H1 (cell line): ENCODE measurements at regions not wholly inside any gene's neighbourhood (a gene's known extent, or its start where the extent isn't known, plus 50 kb on each side); places are given as distances from the start of the nearest gene placed in this dataset.

Experiments
- BRCA1 ChIP-seq: IDR thresholded peaks from 2 replicates; pipeline ENCODE4 v1.6.1; 2012; ENCODE audit warnings: low read depth, low read length, improper control_type of control experiment
- EZH2 ChIP-seq: fragments of 200-600 bp; sonication (generic); IDR thresholded peaks from 2 replicates; pipeline ENCODE4 v1.7.1; 2012; ENCODE audit warnings: low read depth, mild to moderate bottlenecking, moderate library complexity, low read length, inconsistent platforms; ENCODE audit not compliant: severe bottlenecking
- JUN ChIP-seq: IDR thresholded peaks from 2 replicates; pipeline ENCODE4 v1.6.1; 2011; ENCODE audit warnings: low read depth, mild to moderate bottlenecking, improper control_type of control experiment, low read length
- SIRT6 ChIP-seq: IDR thresholded peaks from one replicate; pipeline ENCODE4 v1.7.1; 2012; ENCODE audit warnings: low read length, inconsistent platforms
- SP2 ChIP-seq: IDR thresholded peaks from 2 replicates; pipeline ENCODE4 v1.6.1; 2012; ENCODE audit warnings: mild to moderate bottlenecking, low read length, inconsistent platforms
- TAF7 ChIP-seq: optimal IDR thresholded peaks from 2 replicates; pipeline ENCODE3; 2011; ENCODE audit warnings: low read depth, mild to moderate bottlenecking, inconsistent platforms, low read length, moderate library complexity, borderline replicate concordance
- TBP ChIP-seq: IDR thresholded peaks from 2 replicates; pipeline ENCODE4 v1.6.1; 2011; ENCODE audit warnings: low read depth, low read length, improper control_type of control experiment

DNA sequence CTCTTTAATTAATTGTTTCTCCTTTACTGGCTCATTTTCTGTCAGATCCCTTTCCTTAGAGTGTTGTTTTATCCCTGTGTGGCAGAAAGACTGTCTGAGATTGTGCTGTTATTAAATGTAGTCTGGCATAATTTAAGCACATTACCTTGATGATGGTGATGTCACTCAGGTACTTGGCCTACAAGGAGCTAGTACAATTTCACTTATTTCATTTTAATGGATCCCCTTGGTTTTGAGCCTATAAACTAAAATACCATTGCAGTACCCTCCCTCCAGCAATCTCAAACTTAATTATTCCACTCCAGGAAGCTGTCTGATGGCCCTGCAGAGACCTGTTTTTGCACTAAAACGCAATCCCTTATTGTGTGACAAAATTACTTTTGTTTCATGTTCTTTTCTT is 968.6 kb downstream of the ADGRL3 start (continued):
- no peak for TF ChIP-seq TAF7
- no peak for TF ChIP-seq JUN
- TF ChIP-seq EZH2, result no peak
- TF ChIP-seq SP2, result no peak
- TF ChIP-seq BRCA1, result no peak
- no peak for TF ChIP-seq TBP
- no peak for TF ChIP-seq SIRT6
- TF ChIP-seq, all 59 proteins: peak for 0
